BLaER1 (cell line): ENCODE measurements at regions not wholly inside any gene's neighbourhood (a gene's known extent, or its start where the extent isn't known, plus 50 kb on each side); places are given as distances from the start of the nearest gene placed in this dataset.
"Not testable (repeated sequence)": the region's sequence is repeated elsewhere in the genome, so short reads cannot be mapped to it uniquely, and the experiment has no call there.

ENCODE experiments used
- H3K27ac ChIP-seq: shearing (Covaris generic); formaldehyde crosslinking; 2 replicates; pipeline ENCODE4 v1.8.1; 2022
- H3K27me3 ChIP-seq: shearing (Covaris generic); formaldehyde crosslinking; 2 replicates; pipeline ENCODE4 v1.8.1; 2022
- H3K36me3 ChIP-seq: shearing (Covaris generic); formaldehyde crosslinking; 2 replicates; pipeline ENCODE4 v1.8.1; 2022
- H3K4me1 ChIP-seq: shearing (Covaris generic); formaldehyde crosslinking; 2 replicates; pipeline ENCODE4 v1.8.1; 2022
- H3K4me2 ChIP-seq: shearing (Covaris generic); formaldehyde crosslinking; 2 replicates; pipeline ENCODE4 v1.8.1; 2022
- H3K4me3 ChIP-seq: shearing (Covaris generic); formaldehyde crosslinking; 2 replicates; pipeline ENCODE4 v1.8.1; 2022
- H3K9ac ChIP-seq: shearing (Covaris generic); formaldehyde crosslinking; 2 replicates; pipeline ENCODE4 v1.8.1; 2022
- H3K9me3 ChIP-seq: shearing (Covaris generic); formaldehyde crosslinking; 2 replicates; pipeline ENCODE4 v1.8.1; 2022
- H4K20me1 ChIP-seq: shearing (Covaris generic); formaldehyde crosslinking; 2 replicates; pipeline ENCODE4 v1.8.1; 2022
- Cebpa-rat ChIP-seq: shearing (Covaris generic); IDR thresholded peaks from 2 replicates; pipeline ENCODE4 v1.8.1; 2022

GRCh38 chr16:27636453-27637240 is 86.7 kb downstream of the KATNIP start:
- H3K4me3 ChIP-seq, result no peak overlapping the region; the same call in 1 of the 2 replicates
- TF ChIP-seq Cebpa-rat, result no peak
- H4K20me1 ChIP-seq, result peaks cover 51% of the 10 kb centered on the region

GRCh38 chr16:27638833-27639560 is 89.1 kb downstream of the KATNIP start:
- Histone ChIP-seq H3K4me1 (peaks cover 42% of the 10 kb centered on the region), H4K20me1 (peaks cover 50% of the 10 kb centered on the region), H3K4me2 (no peak overlapping the region), H3K27ac (no peak overlapping the region), H3K36me3 (peaks cover 4% of the 10 kb centered on the region; the same call in 1 of the 2 replicates), H3K27me3 (peaks cover 11% of the 10 kb centered on the region; the same call in 1 of the 2 replicates), H3K9me3 (0 out of 2 replicates have a peak, but pooled peaks cover 3% of the 10 kb centered on the region), H3K4me3 (no peak overlapping the region), H3K9ac (no peak overlapping the region)
- TF ChIP-seq Cebpa-rat, result no peak

More at GRCh38 chr16:27636453-27637240, 86.7 kb downstream of the KATNIP start:
- H3K9ac ChIP-seq, result no peak overlapping the region
- no peak overlapping the region for H3K27ac ChIP-seq
- H3K4me1 ChIP-seq, result peaks cover 46% of the 10 kb centered on the region
- H3K4me2 ChIP-seq, result peak overlapping the region; percentile 89
- no peaks in the 10 kb centered on the region for H3K9me3 ChIP-seq
- H3K27me3 ChIP-seq, result peaks cover 12% of the 10 kb centered on the region; the same call in 1 of the 2 replicates
- H3K36me3 ChIP-seq, result peaks cover 11% of the 10 kb centered on the region; the same call in 1 of the 2 replicates

GRCh38 chr16:27639561-27640276 is 89.8 kb downstream of the KATNIP start:
- H3K9ac ChIP-seq, result no peak overlapping the region
- 0 out of 2 replicates have a peak, but pooled peaks cover 3% of the 10 kb centered on the region for H3K9me3 ChIP-seq
- peaks cover 4% of the 10 kb centered on the region; the same call in 1 of the 2 replicates for H3K36me3 ChIP-seq
- no peak overlapping the region for H3K27ac ChIP-seq
- H3K4me1 ChIP-seq, result peaks cover 34% of the 10 kb centered on the region
- H3K4me2 ChIP-seq, result no peak overlapping the region
- TF ChIP-seq Cebpa-rat, result no peak
- 0 out of 2 replicates have a peak, but pooled peaks cover 6% of the 10 kb centered on the region for H3K27me3 ChIP-seq
- peaks cover 44% of the 10 kb centered on the region for H4K20me1 ChIP-seq
- H3K4me3 ChIP-seq, result no peak overlapping the region

GRCh38 chr16:27640277-27640600 is 90.3 kb downstream of the KATNIP start:
- Histone ChIP-seq H3K4me1 (peaks cover 29% of the 10 kb centered on the region), H4K20me1 (peaks cover 42% of the 10 kb centered on the region), H3K4me2 (no peak overlapping the region), H3K36me3 (peaks cover 4% of the 10 kb centered on the region; the same call in 1 of the 2 replicates), H3K4me3 (no peak overlapping the region), H3K27ac (no peak overlapping the region), H3K9me3 (0 out of 2 replicates have a peak, but pooled peaks cover 3% of the 10 kb centered on the region), H3K9ac (no peak overlapping the region), H3K27me3 (0 out of 2 replicates have a peak, but pooled peaks cover 6% of the 10 kb centered on the region)
- TF ChIP-seq Cebpa-rat, result no peak

- Histone ChIP-seq H3K9me3 (0 out of 2 replicates have a peak, but pooled peaks cover 3% of the 10 kb centered on the region), H3K4me1 (peaks cover 19% of the 10 kb centered on the region), H3K27me3 (0 out of 2 replicates have a peak, but pooled peaks cover 6% of the 10 kb centered on the region), H3K4me2 (no peak overlapping the region), H3K36me3 (peaks cover 4% of the 10 kb centered on the region; the same call in 1 of the 2 replicates), H4K20me1 (peaks cover 32% of the 10 kb centered on the region), H3K9ac (no peak overlapping the region), H3K4me3 (no peak overlapping the region), H3K27ac (no peak overlapping the region)
- TF ChIP-seq Cebpa-rat, result no peak
Measured at GRCh38 chr16:27641260-27641659, 91.3 kb downstream of the KATNIP start.

- not testable (repeated sequence) for H3K9ac ChIP-seq, H3K27me3 ChIP-seq, H3K4me2 ChIP-seq, H3K4me3 ChIP-seq, H3K9me3 ChIP-seq, H3K27ac ChIP-seq, H3K36me3 ChIP-seq
- H4K20me1 ChIP-seq, result peaks cover 25% of the 10 kb centered on the region
- H3K4me1 ChIP-seq, result peaks cover 13% of the 10 kb centered on the region
Measured at GRCh38 chr16:27641734-27642415, 91.9 kb downstream of the KATNIP start.

GRCh38 chr16:27642756-27643155 is 92.8 kb downstream of the KATNIP start:
- Histone ChIP-seq H3K4me2 (no peak overlapping the region), H3K4me3 (no peak overlapping the region), H3K9me3 (0 out of 2 replicates have a peak, but pooled peaks cover 3% of the 10 kb centered on the region), H3K9ac (no peak overlapping the region), H3K4me1 (peaks cover 4% of the 10 kb centered on the region), H3K27me3 (0 out of 2 replicates have a peak, but pooled peaks cover 2% of the 10 kb centered on the region), H3K27ac (no peak overlapping the region), H4K20me1 (peaks cover 17% of the 10 kb centered on the region), H3K36me3 (peaks cover 4% of the 10 kb centered on the region; the same call in 1 of the 2 replicates)
- TF ChIP-seq Cebpa-rat, result no peak

GRCh38 chr16:27644165-27644564 is 94.2 kb downstream of the KATNIP start:
- no peak overlapping the region for H3K4me2 ChIP-seq
- 0 out of 2 replicates have a peak, but pooled peaks cover 3% of the 10 kb centered on the region for H3K9me3 ChIP-seq
- no peak overlapping the region for H3K4me3 ChIP-seq
- H3K4me1 ChIP-seq, result no peaks in the 10 kb centered on the region
- no peak overlapping the region for H3K9ac ChIP-seq
- no peak overlapping the region for H3K27ac ChIP-seq
- H4K20me1 ChIP-seq, result peaks cover 4% of the 10 kb centered on the region; the same call in 1 of the 2 replicates
- no peak for TF ChIP-seq Cebpa-rat
- peaks cover 12% of the 10 kb centered on the region; the same call in 1 of the 2 replicates for H3K36me3 ChIP-seq
- no peaks in the 10 kb centered on the region for H3K27me3 ChIP-seq

- no peaks in the 10 kb centered on the region for H3K4me1 ChIP-seq
- H3K9me3 ChIP-seq, result 0 out of 2 replicates have a peak, but pooled peaks cover 3% of the 10 kb centered on the region
- TF ChIP-seq Cebpa-rat, result no peak
- H3K4me2 ChIP-seq, result no peak overlapping the region
- H3K36me3 ChIP-seq, result peaks cover 12% of the 10 kb centered on the region; the same call in 1 of the 2 replicates
- H3K27ac ChIP-seq, result no peak overlapping the region
- H3K9ac ChIP-seq, result no peak overlapping the region
- H3K27me3 ChIP-seq, result no peaks in the 10 kb centered on the region
- H4K20me1 ChIP-seq, result no peaks in the 10 kb centered on the region
- H3K4me3 ChIP-seq, result no peak overlapping the region
Measured at GRCh38 chr16:27645396-27645795, 95.5 kb downstream of the KATNIP start.
